ENCODE measurements at regions not wholly inside any gene's neighbourhood (a gene's known extent, or its start where the extent isn't known, plus 50 kb on each side); places are given as distances from the start of the nearest gene placed in this dataset.
"Not testable (repeated sequence)": the region's sequence is repeated elsewhere in the genome, so short reads cannot be mapped to it uniquely, and the experiment has no call there.

DNA sequence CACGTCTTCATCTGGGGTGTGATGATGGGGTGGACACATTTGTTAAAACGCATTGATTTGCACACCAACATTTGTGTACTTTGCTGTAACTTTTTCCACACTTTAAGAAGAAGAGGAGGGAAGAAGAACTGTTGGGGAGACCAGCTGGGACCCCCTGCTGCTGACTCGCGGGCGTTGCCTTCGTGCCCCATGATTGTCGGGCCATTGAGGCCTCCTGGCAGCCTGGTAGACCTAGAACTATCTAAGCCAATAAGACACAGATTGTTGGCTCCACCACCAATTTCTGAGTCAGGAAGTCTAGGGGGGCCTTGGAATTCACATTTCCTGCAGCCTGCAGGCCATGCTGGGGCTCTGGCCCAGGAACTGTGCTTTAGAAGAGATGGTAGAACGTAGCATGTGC, 105.5 kb downstream of the TNFRSF13B start:
- DNase-seq (ENCODE audit: extremely low spot score), result no peak
- ChIA-PET POLR2A (no interaction called here), CTCF (no interaction called here)
- TF ChIP-seq, protein P1, sequence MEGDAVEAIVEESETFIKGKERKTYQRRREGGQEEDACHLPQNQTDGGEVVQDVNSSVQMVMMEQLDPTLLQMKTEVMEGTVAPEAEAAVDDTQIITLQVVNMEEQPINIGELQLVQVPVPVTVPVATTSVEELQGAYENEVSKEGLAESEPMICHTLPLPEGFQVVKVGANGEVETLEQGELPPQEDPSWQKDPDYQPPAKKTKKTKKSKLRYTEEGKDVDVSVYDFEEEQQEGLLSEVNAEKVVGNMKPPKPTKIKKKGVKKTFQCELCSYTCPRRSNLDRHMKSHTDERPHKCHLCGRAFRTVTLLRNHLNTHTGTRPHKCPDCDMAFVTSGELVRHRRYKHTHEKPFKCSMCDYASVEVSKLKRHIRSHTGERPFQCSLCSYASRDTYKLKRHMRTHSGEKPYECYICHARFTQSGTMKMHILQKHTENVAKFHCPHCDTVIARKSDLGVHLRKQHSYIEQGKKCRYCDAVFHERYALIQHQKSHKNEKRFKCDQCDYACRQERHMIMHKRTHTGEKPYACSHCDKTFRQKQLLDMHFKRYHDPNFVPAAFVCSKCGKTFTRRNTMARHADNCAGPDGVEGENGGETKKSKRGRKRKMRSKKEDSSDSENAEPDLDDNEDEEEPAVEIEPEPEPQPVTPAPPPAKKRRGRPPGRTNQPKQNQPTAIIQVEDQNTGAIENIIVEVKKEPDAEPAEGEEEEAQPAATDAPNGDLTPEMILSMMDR (IDR thresholded peaks at IDR 0.05; ENCODE audit: control extremely low read depth, extremely low read depth, low read depth, missing control alignments), result no peak

DNA sequence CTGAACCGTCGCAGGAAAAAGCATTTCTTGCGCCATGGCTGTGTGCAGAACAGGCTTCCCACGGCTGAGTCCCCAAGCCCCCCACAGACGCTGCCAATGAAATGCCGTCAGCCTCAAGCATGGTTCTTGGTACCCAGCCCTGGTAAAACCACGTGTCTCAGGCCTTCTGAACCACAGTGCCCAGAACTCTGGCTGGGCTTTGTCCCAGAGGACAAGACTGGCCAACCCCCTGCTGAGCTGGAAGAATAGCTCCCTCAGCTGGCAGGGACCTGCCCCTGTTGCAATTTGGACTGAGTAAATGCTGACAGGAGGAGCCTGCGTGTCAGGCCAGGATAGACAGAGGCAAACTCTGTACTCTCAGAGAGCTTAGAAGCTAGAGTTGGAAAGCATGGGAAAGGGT, 106.2 kb downstream of the TNFRSF13B start:
- DNase-seq (ENCODE audit: extremely low spot score); POLR2A ChIA-PET; CTCF ChIA-PET: not testable (repeated sequence)

DNA sequence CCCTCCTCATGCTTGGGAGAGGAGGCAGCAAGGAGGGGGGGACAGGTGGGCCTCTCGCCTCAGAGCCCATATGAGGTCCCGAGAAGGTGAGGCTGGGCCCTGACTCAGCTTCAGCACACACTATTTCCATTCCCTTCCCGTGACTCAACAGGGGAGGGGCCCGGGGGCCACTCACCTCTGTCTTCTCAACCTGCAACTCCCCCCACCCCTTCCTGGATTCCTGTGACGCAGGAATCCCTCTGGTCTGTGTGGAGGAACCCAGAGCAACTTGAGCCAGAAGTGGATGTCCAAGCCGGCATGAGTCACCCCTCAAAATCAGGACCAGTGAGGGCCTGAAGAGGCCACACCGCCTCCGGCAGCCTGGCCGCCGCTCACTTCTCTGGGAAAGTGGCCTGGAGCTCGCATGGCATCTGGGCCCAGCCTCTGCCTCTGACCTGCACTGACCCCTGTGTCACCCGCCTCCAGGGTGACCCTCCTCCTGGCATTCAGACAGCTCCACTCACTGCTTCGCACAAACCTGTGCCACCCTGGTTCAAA, 106.8 kb downstream of the TNFRSF13B start:
- DNase-seq (ENCODE audit: extremely low spot score); POLR2A ChIA-PET; CTCF ChIA-PET: not testable (repeated sequence)

DNA sequence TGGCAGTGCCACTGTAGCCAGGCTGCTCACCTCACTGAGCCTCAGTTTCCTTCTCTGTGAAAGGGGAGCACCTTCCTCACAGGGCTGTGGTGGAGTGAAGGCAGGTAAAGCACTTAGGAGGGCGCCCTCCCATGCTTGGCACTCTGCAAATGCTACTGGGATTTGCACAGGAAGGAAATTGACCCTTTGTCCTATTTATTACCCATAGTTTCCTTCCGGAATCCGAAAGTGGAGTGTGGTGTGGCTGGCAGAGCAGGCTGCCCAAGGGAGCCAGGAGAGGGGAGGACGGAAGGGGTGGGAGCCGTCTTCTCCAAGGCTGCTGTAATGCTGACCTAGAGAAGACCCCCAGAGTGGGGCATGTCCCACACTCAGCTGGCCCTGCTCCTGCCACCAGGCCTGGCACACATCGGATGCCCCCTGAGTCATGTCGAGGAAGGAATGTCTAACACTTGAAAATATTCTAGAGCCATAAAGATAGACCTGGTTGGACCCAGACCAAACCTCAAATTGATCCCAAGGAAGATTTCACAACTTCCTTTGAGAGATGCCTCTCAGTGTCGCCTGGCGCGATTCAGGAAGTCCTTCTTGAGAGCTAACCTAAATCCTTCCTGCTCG, 107.3 kb downstream of the TNFRSF13B start:
- DNase-seq (ENCODE audit: extremely low spot score); POLR2A ChIA-PET; CTCF ChIA-PET: not testable (repeated sequence)

DNA sequence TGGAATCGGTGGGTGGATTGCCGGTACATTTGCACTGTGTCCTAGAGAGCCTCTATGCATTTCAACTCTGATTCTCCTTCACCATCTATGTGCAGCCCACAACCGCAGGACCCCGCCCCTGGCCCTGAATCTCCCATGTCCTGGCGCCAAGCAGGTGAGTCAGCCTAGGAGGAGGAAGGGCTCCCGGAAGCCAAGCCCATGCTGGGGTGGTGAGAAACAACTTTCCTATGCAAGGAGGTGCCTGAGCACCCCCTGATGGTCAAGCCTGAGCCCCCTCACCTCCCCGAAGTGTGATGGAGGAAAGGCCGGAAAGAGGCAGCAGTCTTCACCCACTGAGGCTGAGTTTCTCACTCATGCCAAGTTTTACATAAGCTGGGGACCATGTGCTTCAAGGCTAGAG, 110.8 kb downstream of the TNFRSF13B start:
- POLR2A ChIA-PET; CTCF ChIA-PET; DNase-seq (ENCODE audit: extremely low spot score): not testable (repeated sequence)

DNA sequence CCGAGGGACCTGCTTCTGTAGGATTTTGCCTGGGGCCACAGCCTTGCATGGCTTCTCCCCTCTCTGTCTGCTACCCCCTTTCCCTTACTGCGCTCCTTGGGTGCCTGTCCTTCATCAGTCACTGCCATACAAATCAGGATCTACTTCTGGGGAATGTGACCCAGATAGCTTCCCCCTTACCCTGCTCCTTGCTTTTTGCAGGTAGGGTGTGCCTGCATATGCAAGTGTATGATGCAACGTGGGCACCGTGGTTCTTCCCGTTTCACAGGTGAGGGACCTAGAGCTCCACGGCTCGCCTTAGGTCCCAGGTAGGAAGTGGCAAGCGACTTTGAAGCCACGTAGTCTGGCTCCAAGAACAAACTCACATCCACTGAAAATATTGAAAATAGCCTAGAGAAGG, 111.5 kb downstream of the TNFRSF13B start:
- CTCF ChIA-PET; DNase-seq (ENCODE audit: extremely low spot score); POLR2A ChIA-PET: not testable (repeated sequence)

DNA sequence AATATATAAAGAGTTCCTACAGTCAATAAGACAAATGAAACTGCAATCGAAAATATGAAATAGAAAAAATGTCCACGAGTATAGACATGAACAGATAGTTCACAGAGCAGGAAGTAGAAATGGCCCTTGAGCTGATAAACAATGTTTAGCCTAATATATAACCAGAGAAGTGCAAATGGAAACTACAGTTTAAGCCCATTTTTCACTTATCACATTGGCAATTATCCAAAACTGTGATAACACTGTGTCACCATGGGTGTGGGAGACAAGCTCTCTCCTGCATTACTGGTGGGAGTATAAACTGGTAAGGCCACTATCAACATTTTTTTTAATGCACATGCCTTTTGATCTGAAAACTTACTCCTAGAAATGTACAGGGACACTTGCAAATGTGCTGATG, 112.4 kb downstream of the TNFRSF13B start:
- POLR2A ChIA-PET; DNase-seq (ENCODE audit: extremely low spot score); CTCF ChIA-PET: not testable (repeated sequence)

DNA sequence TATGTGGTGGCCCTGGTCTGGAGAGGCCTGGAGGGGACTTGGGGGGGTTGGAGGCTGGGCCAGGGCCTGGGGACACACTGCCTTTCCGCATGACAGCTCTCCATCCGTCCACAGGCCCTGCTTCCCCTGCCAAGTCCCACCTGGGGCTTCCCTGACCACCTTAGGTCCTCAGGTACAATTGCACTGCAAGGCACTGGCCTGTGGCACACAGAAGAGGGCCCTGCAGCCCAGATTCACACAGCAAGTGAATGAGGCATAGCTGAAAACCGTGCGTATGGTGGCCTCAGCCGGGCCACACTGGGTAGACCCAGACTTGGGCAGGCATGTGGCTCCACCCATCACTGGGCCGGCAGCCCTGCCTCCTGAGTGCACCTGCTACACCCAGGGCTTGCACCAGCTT, 114.2 kb downstream of the TNFRSF13B start:
- POLR2A ChIA-PET; DNase-seq (ENCODE audit: extremely low spot score); CTCF ChIA-PET: not testable (repeated sequence)

DNA sequence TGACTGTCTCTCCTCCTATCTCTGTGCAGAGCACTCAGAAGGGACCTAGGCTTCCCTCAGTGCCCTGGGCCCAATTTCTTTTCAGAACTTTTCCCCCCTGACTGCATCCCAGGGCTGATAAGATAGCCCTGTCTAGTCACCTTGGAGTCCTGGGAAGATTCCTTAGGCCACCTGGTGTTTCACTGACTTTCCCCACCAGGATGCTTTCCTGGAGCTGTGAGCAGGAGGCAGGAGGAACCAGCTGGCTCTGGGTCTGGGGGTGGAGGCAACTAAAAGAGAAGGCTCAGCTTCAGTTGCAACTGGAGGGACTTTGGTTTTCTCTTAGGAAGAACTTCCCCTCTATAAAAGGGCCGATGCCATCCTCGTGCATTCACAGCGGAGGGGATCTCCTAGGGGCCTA, 115.1 kb downstream of the TNFRSF13B start:
- POLR2A ChIA-PET, result not testable (repeated sequence)

DNA sequence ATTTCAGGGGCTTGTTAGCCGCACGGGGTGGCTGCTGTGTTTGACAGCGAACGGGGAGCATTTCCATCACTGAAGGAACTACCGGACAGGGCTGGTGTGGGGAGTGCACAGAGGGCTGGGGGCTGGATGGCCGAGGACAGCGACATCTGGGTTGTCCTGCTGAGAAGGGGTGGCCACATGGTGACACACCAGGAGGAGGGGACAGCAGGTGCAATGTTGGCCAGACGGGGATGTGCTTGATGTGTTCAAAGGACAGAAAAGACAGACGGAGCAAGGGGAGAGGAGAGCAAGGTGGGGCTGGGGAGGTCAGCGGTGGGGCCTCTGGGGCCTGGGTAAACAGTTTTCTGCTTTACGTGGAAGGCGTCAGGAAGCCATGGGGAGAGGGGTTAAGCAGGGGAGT, 115.7 kb downstream of the TNFRSF13B start:
- DNase-seq (ENCODE audit: extremely low spot score); CTCF ChIA-PET; POLR2A ChIA-PET: not testable (repeated sequence)

More for the DNA sequence above, 115.1 kb downstream of the TNFRSF13B start:
- CTCF ChIA-PET; DNase-seq (ENCODE audit: extremely low spot score): not testable (repeated sequence)

DNA sequence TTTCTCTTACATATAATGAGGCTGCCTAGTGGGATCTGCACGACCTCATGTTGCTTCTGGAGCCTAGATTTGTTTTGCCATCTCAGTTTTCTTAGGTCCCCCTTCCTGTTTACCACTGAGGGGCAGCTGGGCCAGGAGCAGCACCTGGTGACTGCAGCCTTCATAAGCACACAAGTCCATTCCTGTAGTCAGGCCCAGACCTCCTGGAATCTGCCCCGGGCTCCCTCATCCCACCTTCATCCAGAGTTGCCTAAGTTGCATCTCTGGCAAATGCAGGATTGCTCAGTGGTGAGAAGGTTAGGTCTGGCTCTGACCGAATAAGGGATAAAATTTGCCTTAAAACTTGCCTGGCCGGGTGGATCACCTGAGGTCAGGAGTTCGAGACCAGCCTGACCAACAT, 117.3 kb downstream of the TNFRSF13B start:
- CTCF ChIA-PET; DNase-seq (ENCODE audit: extremely low spot score); POLR2A ChIA-PET: not testable (repeated sequence)

DNA sequence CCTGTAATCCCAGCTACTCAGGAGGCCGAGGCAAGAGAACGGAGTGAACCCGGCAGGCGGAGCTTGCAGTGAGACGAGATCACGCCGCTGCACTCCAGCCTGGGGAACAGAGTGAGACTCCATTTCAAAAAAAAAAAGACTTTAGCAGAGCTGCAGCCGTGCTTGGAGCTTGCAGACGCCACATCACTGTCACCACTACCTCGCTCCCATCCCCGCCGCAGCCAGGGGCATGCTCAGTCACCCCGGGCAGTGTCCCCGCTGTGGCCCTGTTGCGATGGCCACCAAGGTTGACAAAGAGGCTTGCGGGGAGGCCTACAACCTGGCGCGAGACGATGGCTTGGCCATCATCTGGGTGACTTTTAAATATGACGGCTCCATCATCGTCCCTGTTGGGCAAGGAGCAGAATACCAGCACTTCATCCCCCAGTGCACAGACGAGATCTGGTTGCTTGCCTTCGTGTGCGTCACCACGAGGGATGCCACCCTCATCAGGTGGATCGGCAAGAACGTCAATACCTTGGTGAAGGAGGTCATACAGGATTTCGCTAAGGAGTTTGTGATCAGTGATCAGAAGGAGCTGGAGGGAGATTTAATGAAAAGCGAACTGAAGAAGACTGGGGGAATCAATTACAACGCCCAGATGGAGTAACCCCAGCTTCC, 118.1 kb downstream of the TNFRSF13B start:
- DNase-seq (ENCODE audit: extremely low spot score), result no peak
- TF ChIP-seq, protein P1 (IDR thresholded peaks at IDR 0.05; ENCODE audit: control extremely low read depth, extremely low read depth, low read depth, missing control alignments), result no peak
- POLR2A ChIA-PET, result no interaction called here
- CTCF ChIA-PET, result no interaction called here

DNA sequence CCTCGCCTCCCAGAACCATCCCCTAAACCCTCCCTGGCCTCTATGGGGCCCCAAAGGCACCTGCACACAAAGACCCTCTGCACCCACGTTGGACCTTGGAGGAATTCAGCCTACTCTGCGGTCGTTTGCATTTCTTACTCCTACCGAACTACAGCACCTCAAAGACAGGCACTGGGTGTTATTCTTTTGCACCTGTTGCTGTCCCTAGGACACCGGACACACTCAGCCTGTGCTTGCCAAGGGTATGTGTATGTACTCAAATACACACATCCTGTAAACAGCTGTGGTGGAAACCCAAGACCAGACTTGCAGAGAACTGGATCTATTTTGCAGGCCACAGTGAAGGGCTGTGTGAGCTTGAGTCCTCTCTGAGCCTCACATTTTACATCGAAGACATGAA, 122.1 kb downstream of the TNFRSF13B start:
- CTCF ChIA-PET; DNase-seq (ENCODE audit: extremely low spot score); POLR2A ChIA-PET: not testable (repeated sequence)

DNA sequence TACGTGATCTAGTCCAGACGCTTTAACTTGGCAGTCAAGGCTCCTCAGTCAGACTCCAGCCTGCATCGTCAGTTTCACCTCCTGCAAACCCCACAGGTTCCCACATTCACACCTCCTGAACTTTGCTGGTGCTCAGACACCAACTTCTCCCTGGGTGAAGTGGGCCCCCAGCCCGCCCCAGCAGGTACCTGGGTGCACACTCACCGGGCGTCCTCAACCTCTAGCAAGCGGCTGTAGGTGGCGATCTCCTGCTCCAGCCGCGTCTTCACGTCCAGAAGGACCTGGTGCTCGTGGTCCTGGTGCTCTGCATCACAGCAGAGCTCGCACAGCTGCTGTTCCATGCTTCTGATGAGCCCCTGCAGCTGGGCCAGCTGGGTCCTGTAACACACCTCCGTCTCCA, 122.9 kb downstream of the TNFRSF13B start:
- POLR2A ChIA-PET, CTCF ChIA-PET: not testable (repeated sequence)

DNA sequence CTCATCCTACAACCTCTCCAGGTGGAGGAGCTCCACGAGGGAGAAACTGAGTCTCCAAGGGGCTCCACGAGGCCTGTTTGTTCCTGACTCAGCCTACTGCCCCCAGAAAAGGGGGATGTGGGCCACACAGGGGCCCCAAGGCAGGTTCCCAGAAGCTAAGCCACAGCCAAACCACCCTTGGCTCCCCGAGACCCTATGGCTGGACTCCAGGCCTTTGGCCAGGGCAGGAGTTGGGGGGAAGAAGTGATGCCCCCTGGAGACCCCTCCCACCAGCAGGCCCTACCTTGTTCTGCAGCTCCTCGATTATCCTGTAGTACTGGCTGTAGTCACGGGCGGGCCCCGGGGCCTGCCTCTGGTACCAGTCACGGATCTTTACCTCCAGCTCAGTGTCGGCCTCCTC, 126.8 kb downstream of the TNFRSF13B start:
- DNase-seq (ENCODE audit: extremely low spot score); POLR2A ChIA-PET; CTCF ChIA-PET: not testable (repeated sequence)

More for the DNA sequence above, 122.9 kb downstream of the TNFRSF13B start:
- DNase-seq (ENCODE audit: extremely low spot score), result not testable (repeated sequence)

DNA sequence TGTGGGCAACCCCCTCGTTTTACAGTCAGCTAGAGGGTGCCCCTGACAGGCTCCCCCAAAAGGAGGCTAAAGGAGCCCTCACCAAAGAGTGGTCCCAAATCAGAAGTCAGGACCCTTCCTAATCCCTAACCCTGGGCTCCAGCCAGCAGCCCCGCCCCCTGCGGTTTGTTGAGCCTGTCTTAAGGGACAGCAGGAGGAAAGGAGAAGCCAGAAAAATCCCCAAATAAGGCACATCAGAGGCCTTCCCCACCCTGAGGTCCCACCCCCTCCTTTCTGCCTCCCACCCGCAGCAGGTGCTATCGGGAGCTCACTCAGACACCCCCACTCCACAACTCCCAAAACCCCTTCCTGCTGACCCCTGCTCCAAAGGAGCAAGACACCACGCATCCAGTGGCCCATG, 127.2 kb downstream of the TNFRSF13B start:
- CTCF ChIA-PET; POLR2A ChIA-PET; DNase-seq (ENCODE audit: extremely low spot score): not testable (repeated sequence)

DNA sequence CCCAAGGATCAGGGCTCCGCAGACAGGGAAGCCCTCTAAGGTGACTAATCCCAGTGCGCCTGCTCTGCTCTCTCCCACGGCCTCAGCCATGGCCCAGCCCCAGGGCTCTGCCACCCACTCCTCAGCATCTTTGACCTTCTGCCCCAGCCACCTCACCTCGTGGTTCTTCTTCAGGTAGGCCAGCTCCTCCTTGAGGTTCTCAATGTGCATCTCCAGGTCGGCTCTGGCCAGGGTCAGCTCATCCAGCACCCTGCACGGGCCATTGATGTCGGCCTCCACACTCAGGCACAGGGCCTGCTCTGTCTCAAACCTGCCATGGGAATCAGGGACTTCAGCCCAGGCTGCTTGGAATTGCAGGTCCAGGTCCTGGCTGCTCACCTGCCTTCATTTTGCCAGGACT, 128.4 kb downstream of the TNFRSF13B start:
- POLR2A ChIA-PET; CTCF ChIA-PET; DNase-seq (ENCODE audit: extremely low spot score): not testable (repeated sequence)
